HFF-Myc (cell line): ENCODE measurements at regions not wholly inside any gene's neighbourhood (a gene's known extent, or its start where the extent isn't known, plus 50 kb on each side); places are given as distances from the start of the nearest gene placed in this dataset.

Experiments used
- DNase-seq: peaks from one replicate; pipeline ENCODE4 v3.0.0-alpha.2; 2011; ENCODE audit warnings: low read depth; ENCODE audit errors: extremely low read depth
- H3K4me3 ChIP-seq: replicated peaks from 2 replicates; pipeline ENCODE4 v1.5.1; 2011; ENCODE audit warnings: low read depth, mild to moderate bottlenecking, control low read depth, low read length
- TF ChIP-seq, protein P1 (sequence below): IDR thresholded peaks from 2 replicates; pipeline ENCODE4 v1.5.1; 2012; ENCODE audit warnings: mild to moderate bottlenecking, low read depth, low read length, control low read depth; ENCODE audit errors: missing control alignments

GRCh38 chr19:31648347-31648746 lies 299.1 kb upstream of the TSHZ3 start:
- no peak overlapping the region for H3K4me3 ChIP-seq
- TF ChIP-seq, protein P1, sequence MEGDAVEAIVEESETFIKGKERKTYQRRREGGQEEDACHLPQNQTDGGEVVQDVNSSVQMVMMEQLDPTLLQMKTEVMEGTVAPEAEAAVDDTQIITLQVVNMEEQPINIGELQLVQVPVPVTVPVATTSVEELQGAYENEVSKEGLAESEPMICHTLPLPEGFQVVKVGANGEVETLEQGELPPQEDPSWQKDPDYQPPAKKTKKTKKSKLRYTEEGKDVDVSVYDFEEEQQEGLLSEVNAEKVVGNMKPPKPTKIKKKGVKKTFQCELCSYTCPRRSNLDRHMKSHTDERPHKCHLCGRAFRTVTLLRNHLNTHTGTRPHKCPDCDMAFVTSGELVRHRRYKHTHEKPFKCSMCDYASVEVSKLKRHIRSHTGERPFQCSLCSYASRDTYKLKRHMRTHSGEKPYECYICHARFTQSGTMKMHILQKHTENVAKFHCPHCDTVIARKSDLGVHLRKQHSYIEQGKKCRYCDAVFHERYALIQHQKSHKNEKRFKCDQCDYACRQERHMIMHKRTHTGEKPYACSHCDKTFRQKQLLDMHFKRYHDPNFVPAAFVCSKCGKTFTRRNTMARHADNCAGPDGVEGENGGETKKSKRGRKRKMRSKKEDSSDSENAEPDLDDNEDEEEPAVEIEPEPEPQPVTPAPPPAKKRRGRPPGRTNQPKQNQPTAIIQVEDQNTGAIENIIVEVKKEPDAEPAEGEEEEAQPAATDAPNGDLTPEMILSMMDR: no peak
- no peak for DNase-seq

GRCh38 chr19:31656507-31656906 lies 307.3 kb upstream of the TSHZ3 start:
- TF ChIP-seq, protein P1: no peak
- DNase-seq: no peak
- H3K4me3 ChIP-seq: no peak overlapping the region

GRCh38 chr19:31658993-31659896 lies 310.0 kb upstream of the TSHZ3 start:
- no peak overlapping the region for H3K4me3 ChIP-seq
- TF ChIP-seq, protein P1: no peak
- DNase-seq: no peak

DNA sequence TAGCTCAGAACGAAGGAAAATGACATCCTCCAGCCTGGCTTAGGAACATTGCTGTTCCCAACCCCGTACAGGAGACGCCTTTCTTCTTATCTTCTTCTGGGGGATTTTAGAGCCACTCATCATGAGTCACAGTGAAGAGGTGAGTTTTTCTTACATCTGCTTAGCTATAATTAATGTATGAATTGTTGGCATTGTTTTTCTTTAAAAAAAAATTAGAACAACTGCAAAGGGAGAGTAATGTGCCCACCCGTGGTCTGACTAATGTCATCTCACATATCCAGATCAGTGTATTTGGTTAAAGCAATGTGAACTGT lies 310.6 kb upstream of the TSHZ3 start:
- no peak for DNase-seq
- TF ChIP-seq, protein P1: no peak
- H3K4me3 ChIP-seq: no peak overlapping the region

DNA sequence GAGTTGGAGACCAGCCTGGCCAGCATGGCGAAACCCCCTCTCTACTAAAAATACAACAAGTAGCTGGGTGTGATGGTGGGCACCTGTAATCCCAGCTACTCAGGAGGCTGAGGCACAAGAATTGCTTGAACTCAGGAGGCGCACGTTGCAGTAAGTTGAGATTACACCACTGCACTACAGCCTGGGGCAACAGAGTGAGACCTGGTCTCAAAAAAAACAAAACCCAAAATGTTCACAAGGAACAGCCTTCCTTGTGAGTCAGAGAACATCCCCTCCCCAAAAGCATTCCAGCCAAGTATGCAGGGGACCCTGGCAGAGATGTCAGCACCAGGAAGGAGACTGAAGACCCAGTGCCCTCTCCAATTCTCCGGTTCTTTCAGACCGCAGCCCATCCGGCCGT lies 314.9 kb upstream of the TSHZ3 start:
- H3K4me3 ChIP-seq: no peak overlapping the region
- TF ChIP-seq, protein P1: no peak
- DNase-seq: no peak

GRCh38 chr19:31664997-31665396 lies 315.8 kb upstream of the TSHZ3 start:
- no peak for DNase-seq
- TF ChIP-seq, protein P1: no peak
- H3K4me3 ChIP-seq: no peak overlapping the region

- TF ChIP-seq, protein P1: no peak
- no peak overlapping the region for H3K4me3 ChIP-seq
- no peak for DNase-seq
Observed at GRCh38 chr19:31666126-31666525, 316.9 kb upstream of the TSHZ3 start.
